Small intestine (tissue), 7 donors: ENCODE measurements at regions not wholly inside any gene's neighbourhood (a gene's known extent, or its start where the extent isn't known, plus 50 kb on each side); places are given as distances from the start of the nearest gene placed in this dataset.

Experiments used
- DNase-seq, 2 donors: peaks; one replicate each; pipeline versions ENCODE4 v3.0.0 to v3.0.0-alpha.2; 2013
- FAIRE-seq: peaks from 2 replicates; lab custom pipeline; 2012; peaks lifted over from hg19 to GRCh38; lab: Jason Lieb, UNC
- H3K27ac ChIP-seq, 3 donors: one replicate each; pipeline ENCODE4 v1.5.1; 2013; ENCODE audit warnings: low read length in 2 of 3, mild to moderate bottlenecking in 2 of 3, control low read depth in 1 of 3, inconsistent platforms in 1 of 3, low read depth in 1 of 3, moderate library complexity in 1 of 3
- H3K27me3 ChIP-seq, 3 donors: one replicate each; pipeline ENCODE4 v1.6.1; 2013; ENCODE audit warnings: low read length in 3 of 3, inconsistent platforms in 1 of 3; ENCODE audit not compliant: control insufficient read depth in 3 of 3, insufficient read depth in 3 of 3
- H3K36me3 ChIP-seq, 3 donors: one replicate each; pipeline ENCODE4 v1.6.1; 2013; ENCODE audit warnings: low read length in 3 of 3, inconsistent platforms in 1 of 3, low read depth in 1 of 3, mild to moderate bottlenecking in 1 of 3, moderate library complexity in 1 of 3; ENCODE audit not compliant: control insufficient read depth in 3 of 3, insufficient read depth in 2 of 3
- H3K4me1 ChIP-seq, 3 donors: one replicate each; pipeline ENCODE4 v1.6.1; 2013; ENCODE audit warnings: low read length in 2 of 3, inconsistent platforms in 1 of 3, low read depth in 1 of 3, mild to moderate bottlenecking in 1 of 3, moderate library complexity in 1 of 3; ENCODE audit not compliant: control insufficient read depth in 3 of 3, insufficient read depth in 2 of 3
- H3K4me3 ChIP-seq, 3 donors: one replicate each; pipeline ENCODE4 v1.5.1; 2013; ENCODE audit warnings: low read length in 3 of 3, control low read depth in 1 of 3, inconsistent platforms in 1 of 3, low read depth in 1 of 3, mild to moderate bottlenecking in 1 of 3, moderate library complexity in 1 of 3
- H3K9me3 ChIP-seq, 2 donors: one replicate each; pipeline ENCODE4 v1.6.1; 2013; ENCODE audit warnings: low read depth in 1 of 2, low read length in 1 of 2; ENCODE audit not compliant: control insufficient read depth in 2 of 2, insufficient read depth in 1 of 2
- WGBS, 3 donors: extraction: QIAGEN DNeasy Blood & Tissue Kit; methylation state at CpG; one replicate each; pipeline ENCODE4 v1.1.7; 2013; 5-methylcytosine and 5-hydroxymethylcytosine counted together
- donor health status: healthy with polysubstance abuse.
- donor health status: control.
- donor health status: control.
- donor health status: Bipolar disorder and iron deficiency.
- donor health status: healthy.

DNA sequence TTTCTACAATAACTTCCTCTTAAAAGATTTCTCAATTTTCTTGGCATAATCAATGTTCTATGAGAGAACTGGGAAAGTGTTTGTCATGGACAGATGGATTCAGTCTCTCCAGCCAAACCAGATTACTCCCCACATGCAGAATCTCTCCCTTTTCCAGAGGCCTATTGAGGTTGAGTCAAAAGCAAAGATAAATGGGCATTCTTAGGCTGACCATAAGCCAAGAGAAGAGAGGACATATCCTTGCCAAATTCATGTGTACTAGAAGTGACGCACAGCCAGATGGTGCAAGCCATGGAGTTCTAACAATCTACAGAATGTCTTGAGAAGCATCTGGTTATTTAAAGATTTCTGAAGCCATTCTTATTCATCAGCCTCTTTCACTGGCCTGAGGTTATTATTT is 2115.0 kb downstream of the MAT2B start:
- DNase-seq (peak in 1 of 2 donors; percentile 2), FAIRE-seq (no peak)
- no peaks in the 10 kb centered on the region for H3K9me3 ChIP-seq
- no peak overlapping the region for H3K27ac ChIP-seq
- 60 to 85% (median 75%) methylated on average over 1 of the region's 1 CpG for WGBS, 3 donors
- no peaks in the 10 kb centered on the region for H3K36me3 ChIP-seq
- H3K27me3 ChIP-seq = no peaks in the 10 kb centered on the region
- H3K4me3 ChIP-seq = no peak overlapping the region
- no peaks in the 10 kb centered on the region for H3K4me1 ChIP-seq

DNA sequence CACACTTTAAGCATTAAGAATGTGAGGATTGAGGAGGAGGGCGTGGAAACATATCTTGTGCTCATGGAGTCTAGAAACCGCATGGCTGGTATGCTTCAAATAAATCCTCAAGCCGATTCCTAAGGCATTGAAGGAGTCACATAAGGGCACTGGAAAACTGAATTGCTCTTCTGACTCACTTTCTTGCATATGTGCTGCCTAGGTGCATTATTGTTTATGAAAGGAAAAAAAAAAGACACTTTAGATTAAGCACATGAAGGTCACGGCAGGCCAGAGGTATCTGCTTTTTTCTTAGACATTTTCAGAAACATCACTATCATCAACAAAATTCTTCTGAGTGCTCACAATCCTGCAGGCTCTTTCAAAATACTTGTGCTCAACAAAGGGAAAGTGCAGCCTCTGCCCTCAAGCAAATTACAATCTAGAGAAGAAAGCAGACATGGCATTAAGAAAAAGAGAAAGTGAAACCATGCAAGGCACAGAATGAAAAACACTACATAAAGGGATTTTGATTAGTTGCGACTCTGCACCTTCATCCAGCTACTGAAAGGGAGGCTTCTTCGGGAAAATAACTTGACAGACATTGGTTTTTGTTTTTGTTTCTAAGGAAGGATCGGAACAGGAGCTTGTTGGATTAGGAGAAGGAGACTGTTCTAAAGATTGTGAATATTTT is 2117.6 kb downstream of the MAT2B start:
- no peak for FAIRE-seq
- WGBS, 3 donors = 65 to 74% (median 73%) methylated on average over 7 of the region's 7 CpGs
- H3K4me1 ChIP-seq = no peaks in the 10 kb centered on the region
- no peak overlapping the region for H3K27ac ChIP-seq
- H3K36me3 ChIP-seq = no peaks in the 10 kb centered on the region
- no peaks in the 10 kb centered on the region for H3K27me3 ChIP-seq
- no peaks in the 10 kb centered on the region for H3K9me3 ChIP-seq
- H3K4me3 ChIP-seq = no peak overlapping the region
- peak in 1 of 2 donors; percentile 32 for DNase-seq

DNA sequence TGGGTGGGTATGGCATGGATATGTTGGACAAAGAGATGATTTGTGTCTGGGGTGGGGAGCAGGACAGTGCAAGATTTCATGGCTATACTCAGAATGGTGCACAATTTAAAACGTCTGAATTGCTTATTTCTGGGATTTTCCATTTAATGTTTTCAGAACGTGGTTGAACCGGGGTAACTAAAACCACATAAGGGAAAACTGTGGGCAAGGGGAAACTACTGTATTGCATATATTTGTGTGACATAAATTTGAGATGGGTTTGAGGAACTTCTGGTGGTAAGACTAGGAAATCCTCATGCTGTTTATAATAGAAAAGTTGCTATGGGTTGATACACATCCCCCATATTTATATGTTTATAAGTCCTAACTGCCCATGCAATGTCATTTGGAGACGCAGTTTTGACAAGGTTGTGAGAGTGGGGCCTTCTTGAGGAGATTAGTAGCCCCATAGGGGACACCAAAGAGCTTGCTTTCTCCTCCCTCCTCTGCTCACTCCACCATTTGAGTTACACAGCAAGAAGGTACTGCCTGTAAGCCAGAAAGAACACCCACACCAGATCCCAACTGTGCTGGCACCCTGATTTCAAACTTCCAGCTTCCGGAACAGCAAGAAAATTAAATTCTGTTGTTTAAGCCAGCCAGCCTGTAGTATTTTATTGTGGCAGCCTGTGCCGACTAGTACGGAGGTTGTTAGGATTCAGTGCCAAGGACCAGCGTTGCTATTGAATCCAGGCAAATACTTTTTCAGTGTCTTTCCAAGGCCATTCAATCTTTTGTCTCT is 2118.9 kb downstream of the MAT2B start:
- FAIRE-seq (no peak), DNase-seq (no peak)
- no peak overlapping the region for H3K27ac ChIP-seq
- no peaks in the 10 kb centered on the region for H3K36me3 ChIP-seq
- H3K9me3 ChIP-seq = no peaks in the 10 kb centered on the region
- H3K4me1 ChIP-seq = no peaks in the 10 kb centered on the region
- H3K27me3 ChIP-seq = no peaks in the 10 kb centered on the region
- H3K4me3 ChIP-seq = no peak overlapping the region
- 83 to 92% (median 85%) methylated on average over 8 of the region's 8 CpGs for WGBS, 3 donors

DNA sequence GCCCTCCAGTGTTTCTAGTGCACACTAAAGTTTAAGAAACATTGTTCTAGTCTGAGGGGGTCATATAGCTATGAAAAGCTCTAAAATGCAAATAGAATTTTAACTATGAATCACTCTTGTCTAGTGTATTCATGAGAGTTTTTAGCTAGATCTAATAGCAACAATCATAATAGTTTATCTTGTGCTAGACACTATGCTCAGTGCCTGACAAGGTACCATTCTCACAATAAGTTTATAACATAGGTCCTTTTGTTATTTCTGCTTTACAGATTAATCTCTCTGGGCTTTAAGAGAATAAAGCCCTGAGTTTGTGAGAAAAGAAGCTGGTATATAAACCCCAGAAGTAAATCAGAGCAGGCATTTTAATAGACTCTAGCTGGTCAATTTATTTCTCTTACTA is 2120.7 kb downstream of the MAT2B start:
- no peak overlapping the region for H3K4me3 ChIP-seq
- H3K27ac ChIP-seq = no peak overlapping the region
- no peak for DNase-seq
- no peaks in the 10 kb centered on the region for H3K9me3 ChIP-seq
- no peaks in the 10 kb centered on the region for H3K36me3 ChIP-seq
- no peaks in the 10 kb centered on the region for H3K27me3 ChIP-seq
- peaks cover 0 to 6% (median 0%) of the 10 kb centered on the region in 3 donors for H3K4me1 ChIP-seq
- no peak for FAIRE-seq

DNA sequence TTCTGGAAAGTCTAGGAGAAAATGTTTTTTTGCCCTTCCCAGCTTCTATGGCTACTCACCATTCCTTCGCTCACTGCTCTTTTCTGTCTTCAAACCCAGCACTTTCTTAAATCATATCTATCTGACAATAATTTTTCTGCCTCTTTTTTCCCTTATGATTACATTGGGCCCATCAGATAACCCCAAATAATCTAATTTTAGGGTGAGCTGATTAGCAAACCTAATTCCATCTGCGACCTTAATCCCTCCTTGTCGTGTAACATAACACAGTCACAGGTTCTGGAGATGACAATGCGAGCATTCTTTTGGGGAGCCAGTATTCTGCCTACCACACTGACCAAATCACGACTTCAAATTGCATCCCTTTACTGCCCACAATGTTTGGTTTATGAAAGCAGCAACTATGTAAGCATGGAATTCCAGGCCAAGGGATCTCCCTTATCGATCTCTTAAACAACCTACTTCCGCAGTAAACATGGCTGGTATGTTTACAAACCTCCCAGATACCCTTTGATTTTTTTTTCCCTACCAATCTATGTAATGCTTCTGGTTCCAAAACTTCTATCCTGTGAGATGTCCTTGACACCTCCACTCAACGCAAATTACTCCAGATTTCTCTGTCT is 2122.2 kb downstream of the MAT2B start:
- H3K27ac ChIP-seq = no peak overlapping the region
- H3K9me3 ChIP-seq = no peaks in the 10 kb centered on the region
- 46 to 64% (median 56%) methylated on average over 8 of the region's 8 CpGs for WGBS, 3 donors
- no peaks in the 10 kb centered on the region for H3K27me3 ChIP-seq
- DNase-seq (peak in 1 of 2 donors; percentile 2), FAIRE-seq (no peak)
- H3K36me3 ChIP-seq = no peaks in the 10 kb centered on the region
- H3K4me3 ChIP-seq = no peak overlapping the region
- H3K4me1 ChIP-seq = peaks cover 0 to 6% (median 0%) of the 10 kb centered on the region in 3 donors

DNA sequence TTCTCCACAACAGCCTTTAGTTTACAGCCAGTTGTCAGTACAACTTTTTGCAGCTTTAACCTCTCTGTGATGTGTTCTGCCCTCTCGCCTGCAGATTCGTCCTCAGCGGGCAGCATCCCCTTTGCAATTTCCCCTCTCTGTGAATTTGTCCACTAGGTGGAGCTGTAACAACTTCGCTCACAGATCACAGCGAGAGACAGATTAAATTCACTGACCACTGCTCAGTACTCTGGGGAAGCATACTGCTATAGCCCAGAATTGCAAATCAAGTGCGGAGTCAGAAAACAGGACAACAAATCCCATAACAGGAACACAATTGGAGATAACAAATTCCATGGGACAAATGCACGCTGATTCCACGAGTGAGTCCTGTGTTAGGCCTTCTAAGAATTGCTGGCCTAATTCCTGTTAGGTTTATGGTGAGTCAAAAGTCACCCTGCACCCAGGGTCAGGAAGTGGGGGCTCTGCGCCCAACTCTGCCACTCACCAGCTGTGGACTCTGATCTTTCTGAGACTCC is 2124.9 kb downstream of the MAT2B start:
- Histone ChIP-seq H3K27ac (no peak overlapping the region), H3K4me1 (peaks cover 0 to 6% (median 0%) of the 10 kb centered on the region in 3 donors), H3K9me3 (no peaks in the 10 kb centered on the region), H3K4me3 (no peak overlapping the region), H3K36me3 (no peaks in the 10 kb centered on the region), H3K27me3 (no peaks in the 10 kb centered on the region)
- WGBS, 3 donors = 6 to 20% (median 16%) methylated on average over 9 of the region's 9 CpGs
- DNase-seq (peak; percentile 75 to 84), FAIRE-seq (no peak)

DNA sequence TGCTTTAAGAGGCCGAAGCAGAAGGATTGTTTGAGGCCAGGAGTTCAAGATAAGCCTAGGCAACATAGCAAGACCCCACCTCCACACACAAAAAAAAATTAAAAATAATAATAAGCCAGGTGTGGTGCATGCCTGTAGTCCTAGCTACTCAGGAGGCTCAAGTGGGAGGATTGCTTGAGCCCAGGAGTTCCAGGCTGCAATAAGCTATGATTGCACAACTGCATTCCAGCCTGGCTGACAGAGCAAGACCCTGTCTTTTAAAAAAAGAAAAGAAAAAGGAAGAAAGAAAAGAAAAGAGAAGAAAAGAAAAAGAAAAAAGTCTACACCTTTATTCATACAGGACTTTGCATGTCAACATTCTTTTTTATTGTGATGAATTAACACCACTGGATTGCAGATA is 2125.8 kb downstream of the MAT2B start:
- FAIRE-seq (no peak), DNase-seq (peak in 1 of 2 donors; percentile 6)
- H3K36me3 ChIP-seq = no peaks in the 10 kb centered on the region
- no peaks in the 10 kb centered on the region for H3K9me3 ChIP-seq
- WGBS, 3 donors = 36 to 79% (median 44%) methylated on average over 1 of the region's 1 CpG
- peaks cover 0 to 6% (median 0%) of the 10 kb centered on the region in 3 donors for H3K4me1 ChIP-seq
- no peaks in the 10 kb centered on the region for H3K27me3 ChIP-seq
- no peak overlapping the region for H3K27ac ChIP-seq
- no peak overlapping the region for H3K4me3 ChIP-seq

DNA sequence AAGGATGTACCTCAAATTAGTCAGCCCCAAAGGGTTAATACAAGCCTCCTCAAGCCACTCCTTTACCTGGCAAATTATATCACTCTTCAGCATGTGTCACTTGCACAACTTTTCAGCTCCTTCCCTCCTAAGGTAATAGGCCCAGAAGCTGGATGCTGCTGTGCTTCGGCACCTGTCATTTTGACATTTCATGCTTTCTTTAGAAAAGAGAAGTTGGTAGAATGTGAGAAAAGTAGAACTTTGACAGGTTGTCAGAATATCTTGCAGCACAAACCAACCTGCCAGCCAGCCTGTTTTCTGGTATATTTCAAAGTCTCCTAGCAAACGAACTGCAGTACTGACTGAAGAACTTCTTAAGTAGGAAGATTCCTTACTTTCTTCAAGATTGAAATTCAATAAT is 2136.9 kb downstream of the MAT2B start:
- H3K27me3 ChIP-seq = no peaks in the 10 kb centered on the region
- no peak for FAIRE-seq
- no peaks in the 10 kb centered on the region for H3K4me1 ChIP-seq
- H3K27ac ChIP-seq = no peak overlapping the region
- H3K36me3 ChIP-seq = no peaks in the 10 kb centered on the region
- WGBS, 3 donors = 63 to 71% (median 65%) methylated on average over 2 of the region's 2 CpGs
- no peak for DNase-seq
- H3K4me3 ChIP-seq = no peak overlapping the region
- H3K9me3 ChIP-seq = no peaks in the 10 kb centered on the region
